ENCODE measurements at regions not wholly inside any gene's neighbourhood (a gene's known extent, or its start where the extent isn't known, plus 50 kb on each side); places are given as distances from the start of the nearest gene placed in this dataset.

DNA sequence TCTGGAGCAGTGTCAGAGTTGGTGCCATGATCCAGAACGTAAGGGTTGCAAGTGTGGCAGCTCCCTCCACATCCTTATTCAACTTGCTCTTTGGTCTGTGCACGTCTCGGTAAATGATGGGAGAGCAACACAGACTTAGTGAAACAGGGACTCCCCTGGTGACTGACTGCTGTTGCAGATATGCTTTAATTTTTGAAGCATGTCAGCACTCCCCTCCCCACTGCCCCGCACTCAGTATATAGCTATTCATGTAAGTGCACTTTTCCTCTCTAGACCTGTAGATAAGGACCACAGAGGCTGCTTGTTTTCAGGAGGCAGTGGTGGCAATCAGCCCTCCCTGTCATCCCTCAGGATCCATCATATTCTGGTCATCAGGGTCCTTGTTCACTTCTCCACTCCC is 470.9 kb downstream of the IRS2 start:
- no peak for TF ChIP-seq ZNF658 (tag by site-specific recombination; IDR thresholded peaks at IDR 0.05)
- no peak for TF ChIP-seq MYNN (tag by site-specific recombination; IDR thresholded peaks at IDR 0.05; ENCODE audit: borderline replicate concordance)
- no peak for TF ChIP-seq ZNF292 (tag by site-specific recombination; IDR thresholded peaks at IDR 0.05; ENCODE audit: borderline replicate concordance, low read depth)
- TF ChIP-seq, protein P1, sequence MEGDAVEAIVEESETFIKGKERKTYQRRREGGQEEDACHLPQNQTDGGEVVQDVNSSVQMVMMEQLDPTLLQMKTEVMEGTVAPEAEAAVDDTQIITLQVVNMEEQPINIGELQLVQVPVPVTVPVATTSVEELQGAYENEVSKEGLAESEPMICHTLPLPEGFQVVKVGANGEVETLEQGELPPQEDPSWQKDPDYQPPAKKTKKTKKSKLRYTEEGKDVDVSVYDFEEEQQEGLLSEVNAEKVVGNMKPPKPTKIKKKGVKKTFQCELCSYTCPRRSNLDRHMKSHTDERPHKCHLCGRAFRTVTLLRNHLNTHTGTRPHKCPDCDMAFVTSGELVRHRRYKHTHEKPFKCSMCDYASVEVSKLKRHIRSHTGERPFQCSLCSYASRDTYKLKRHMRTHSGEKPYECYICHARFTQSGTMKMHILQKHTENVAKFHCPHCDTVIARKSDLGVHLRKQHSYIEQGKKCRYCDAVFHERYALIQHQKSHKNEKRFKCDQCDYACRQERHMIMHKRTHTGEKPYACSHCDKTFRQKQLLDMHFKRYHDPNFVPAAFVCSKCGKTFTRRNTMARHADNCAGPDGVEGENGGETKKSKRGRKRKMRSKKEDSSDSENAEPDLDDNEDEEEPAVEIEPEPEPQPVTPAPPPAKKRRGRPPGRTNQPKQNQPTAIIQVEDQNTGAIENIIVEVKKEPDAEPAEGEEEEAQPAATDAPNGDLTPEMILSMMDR (tag by site-specific recombination; IDR thresholded peaks at IDR 0.05), result no peak
- no peak for TF ChIP-seq ZNF214 (tag by site-specific recombination; IDR thresholded peaks at IDR 0.05; ENCODE audit: borderline replicate concordance)
